ENCODE measurements at regions not wholly inside any gene's neighbourhood (a gene's known extent, or its start where the extent isn't known, plus 50 kb on each side); places are given as distances from the start of the nearest gene placed in this dataset.

DNA sequence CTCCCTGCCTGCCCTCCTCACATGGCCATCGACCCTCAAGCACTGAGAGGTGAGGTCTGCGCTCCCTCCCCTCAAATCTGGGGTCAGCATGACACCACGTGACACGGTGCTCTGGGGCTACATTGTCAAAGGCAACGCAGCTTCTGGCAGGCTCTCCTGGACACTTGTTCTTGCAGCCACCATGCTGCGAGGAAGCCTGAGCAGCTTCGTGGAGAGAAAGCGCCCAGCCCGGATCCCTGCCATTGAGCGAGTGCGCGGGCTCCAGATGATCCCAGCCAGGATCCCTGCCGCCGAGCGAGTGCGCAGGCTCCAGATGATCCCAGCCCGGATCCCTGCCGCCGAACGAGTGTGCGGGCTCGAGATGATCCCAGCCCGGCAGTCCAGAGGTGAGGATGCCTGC is 70.9 kb upstream of the METRNL start:
- Histone ChIP-seq H3K9me3 (replicated peaks in 1 of 2; ENCODE audit: control insufficient read depth in 1 of 2, insufficient read depth in 1 of 2, low read length in 2 of 2) (peaks cover 10 to 28% of the 10 kb centered on the region in 2 donors), H4K20me1 (ENCODE audit: insufficient read depth, low read length) (no peaks in the 10 kb centered on the region), H3K27ac (ENCODE audit: low read depth in 1 of 2, low read length in 2 of 2) (no peak overlapping the region), H3K4me2 (replicated peaks; ENCODE audit: extremely low read depth, low read length, poor library complexity, severe bottlenecking) (no peak overlapping the region), H3K4me3 (replicated peaks in 1 of 3; ENCODE audit: low read depth in 2 of 3, low read length in 3 of 3) (no peak overlapping the region), H3K9ac (ENCODE audit: insufficient read depth, low read length, poor library complexity, severe bottlenecking) (no peak overlapping the region), H3K36me3 (replicated peaks in 1 of 2; ENCODE audit: control insufficient read depth in 1 of 2, insufficient read depth in 2 of 2, low read length in 2 of 2) (peaks cover 18 to 57% of the 10 kb centered on the region in 2 donors), H2AFZ (ENCODE audit: insufficient read depth, low read depth, low read length, poor library complexity, severe bottlenecking) (no peak overlapping the region), H3K27me3 (ENCODE audit: control insufficient read depth in 2 of 2, insufficient read depth in 2 of 2, low read length in 2 of 2) (no peaks in the 10 kb centered on the region), H3K79me2 (ENCODE audit: insufficient read depth, low read length) (no peaks in the 10 kb centered on the region), H3K4me1 (ENCODE audit: control insufficient read depth in 1 of 2, insufficient read depth in 2 of 2, low read length in 2 of 2) (no peaks in the 10 kb centered on the region)
- 95% methylated on average over 23 of the region's 23 CpGs for WGBS (ENCODE audit: insufficient coverage)
- no peak for DNase-seq
- H3K4me3 Mint-ChIP-seq = no peak overlapping the region
- H3K27ac Mint-ChIP-seq = peak overlapping the region in 1 of 7 donors; percentile 30
- H3K9me3 Mint-ChIP-seq = peaks cover 7 to 24% (median 16%) of the 10 kb centered on the region in 7 donors
- intact Hi-C loops (cut with micrococcal nuclease) = no loop called here
- TF ChIP-seq, protein P1, sequence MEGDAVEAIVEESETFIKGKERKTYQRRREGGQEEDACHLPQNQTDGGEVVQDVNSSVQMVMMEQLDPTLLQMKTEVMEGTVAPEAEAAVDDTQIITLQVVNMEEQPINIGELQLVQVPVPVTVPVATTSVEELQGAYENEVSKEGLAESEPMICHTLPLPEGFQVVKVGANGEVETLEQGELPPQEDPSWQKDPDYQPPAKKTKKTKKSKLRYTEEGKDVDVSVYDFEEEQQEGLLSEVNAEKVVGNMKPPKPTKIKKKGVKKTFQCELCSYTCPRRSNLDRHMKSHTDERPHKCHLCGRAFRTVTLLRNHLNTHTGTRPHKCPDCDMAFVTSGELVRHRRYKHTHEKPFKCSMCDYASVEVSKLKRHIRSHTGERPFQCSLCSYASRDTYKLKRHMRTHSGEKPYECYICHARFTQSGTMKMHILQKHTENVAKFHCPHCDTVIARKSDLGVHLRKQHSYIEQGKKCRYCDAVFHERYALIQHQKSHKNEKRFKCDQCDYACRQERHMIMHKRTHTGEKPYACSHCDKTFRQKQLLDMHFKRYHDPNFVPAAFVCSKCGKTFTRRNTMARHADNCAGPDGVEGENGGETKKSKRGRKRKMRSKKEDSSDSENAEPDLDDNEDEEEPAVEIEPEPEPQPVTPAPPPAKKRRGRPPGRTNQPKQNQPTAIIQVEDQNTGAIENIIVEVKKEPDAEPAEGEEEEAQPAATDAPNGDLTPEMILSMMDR (IDR thresholded peaks at IDR 0.05) = no peak
- H3K27me3 Mint-ChIP-seq (ENCODE audit: low read depth in 3 of 3) = peaks cover 0 to 2% (median 2%) of the 10 kb centered on the region in 3 donors
- no peaks in the 10 kb centered on the region for H3K4me1 Mint-ChIP-seq
- H3K36me3 Mint-ChIP-seq = peaks cover 56 to 70% of the 10 kb centered on the region in 2 donors

DNA sequence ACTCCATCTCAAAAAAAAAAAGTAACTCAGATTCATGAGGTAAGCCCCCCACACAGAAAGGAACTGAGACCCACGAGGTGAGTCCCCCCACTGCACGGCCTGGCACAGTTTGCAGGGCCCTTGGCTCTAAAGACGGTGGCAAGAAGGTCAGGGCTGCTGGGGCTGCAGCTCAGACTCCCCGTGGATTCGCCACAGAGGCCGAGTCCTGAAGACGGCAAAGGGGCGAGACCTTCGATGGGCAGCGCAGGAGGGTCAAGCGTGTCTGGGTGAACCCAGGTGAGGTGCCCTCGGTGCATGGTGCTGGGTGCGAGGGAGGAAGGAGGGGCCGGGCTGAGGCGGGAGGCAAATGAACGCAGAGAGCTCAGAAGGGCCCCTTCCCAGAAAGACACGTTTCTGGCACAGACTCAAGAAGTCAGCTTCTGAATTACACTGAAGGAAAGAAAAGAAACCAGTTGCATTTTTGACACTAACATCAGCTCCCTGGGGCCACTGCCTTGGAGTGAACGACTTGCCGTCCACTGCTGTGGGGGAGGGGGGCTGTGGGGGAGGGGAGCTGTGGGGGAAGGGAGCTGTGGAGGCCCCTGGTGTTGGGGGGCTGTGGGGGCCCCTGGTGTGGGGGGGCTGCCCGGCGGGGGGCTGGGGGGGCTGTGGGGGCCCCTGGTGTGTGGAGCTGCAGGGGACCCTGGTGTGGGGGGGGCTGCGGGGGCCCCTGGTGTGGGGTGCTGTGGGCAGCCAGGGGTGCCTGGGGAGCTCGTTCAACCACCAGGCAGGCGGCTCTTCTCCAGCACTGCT is 69.8 kb upstream of the METRNL start:
- Mint-ChIP-seq H3K27ac (peak overlapping the region in 1 of 7 donors; percentile 78), H3K4me1 (no peaks in the 10 kb centered on the region), H3K4me3 (no peak overlapping the region), H3K27me3 (ENCODE audit: low read depth in 3 of 3) (peaks cover 0 to 3% (median 2%) of the 10 kb centered on the region in 3 donors), H3K36me3 (peaks cover 63 to 77% of the 10 kb centered on the region in 2 donors), H3K9me3 (peaks cover 7 to 24% (median 15%) of the 10 kb centered on the region in 7 donors)
- H3K27ac ChIP-seq (ENCODE audit: low read depth in 1 of 2, low read length in 2 of 2) = no peak overlapping the region
- H3K79me2 ChIP-seq (ENCODE audit: insufficient read depth, low read length) = peaks cover 6% of the 10 kb centered on the region
- no peaks in the 10 kb centered on the region for H4K20me1 ChIP-seq (ENCODE audit: insufficient read depth, low read length)
- no peak overlapping the region for H2AFZ ChIP-seq (ENCODE audit: insufficient read depth, low read depth, low read length, poor library complexity, severe bottlenecking)
- TF ChIP-seq, protein P1 (IDR thresholded peaks at IDR 0.05) = no peak
- H3K9me3 ChIP-seq (replicated peaks in 1 of 2; ENCODE audit: control insufficient read depth in 1 of 2, insufficient read depth in 1 of 2, low read length in 2 of 2) = peaks cover 10 to 26% of the 10 kb centered on the region in 2 donors
- H3K36me3 ChIP-seq (replicated peaks in 1 of 2; ENCODE audit: control insufficient read depth in 1 of 2, insufficient read depth in 2 of 2, low read length in 2 of 2) = peaks cover 22 to 67% of the 10 kb centered on the region in 2 donors
- no peak for DNase-seq
- no peaks in the 10 kb centered on the region for H3K27me3 ChIP-seq (ENCODE audit: control insufficient read depth in 2 of 2, insufficient read depth in 2 of 2, low read length in 2 of 2)
- H3K4me2 ChIP-seq (replicated peaks; ENCODE audit: extremely low read depth, low read length, poor library complexity, severe bottlenecking) = no peak overlapping the region
- H3K4me1 ChIP-seq (ENCODE audit: control insufficient read depth in 1 of 2, insufficient read depth in 2 of 2, low read length in 2 of 2) = no peaks in the 10 kb centered on the region
- intact Hi-C loops (cut with micrococcal nuclease) = no loop called here
- 98% methylated on average over 11 of the region's 24 CpGs for WGBS (ENCODE audit: insufficient coverage)
- no peak overlapping the region for H3K4me3 ChIP-seq (replicated peaks in 1 of 3; ENCODE audit: low read depth in 2 of 3, low read length in 3 of 3)
- H3K9ac ChIP-seq (ENCODE audit: insufficient read depth, low read length, poor library complexity, severe bottlenecking) = no peak overlapping the region
